Dendritic cell treated with granulocyte-macrophage colony-stimulating factor and Interleukin-4, amounts not matched to agents 40 ng/mL and 50 ng/mL, for 4 days (primary cell): ENCODE measurements at regions not wholly inside any gene's neighbourhood (a gene's known extent, or its start where the extent isn't known, plus 50 kb on each side); places are given as distances from the start of the nearest gene placed in this dataset.
"Not testable (repeated sequence)": the region's sequence is repeated elsewhere in the genome, so short reads cannot be mapped to it uniquely, and the experiment has no call there.

Source experiments
- H3K27ac Mint-ChIP-seq: one replicate; pipeline ENCODE4 v1.8.0; 2022; ENCODE audit warnings: mild to moderate bottlenecking, mixed read lengths
- H3K27me3 Mint-ChIP-seq: one replicate; pipeline ENCODE4 v1.8.0; 2022; ENCODE audit warnings: mild to moderate bottlenecking, mixed read lengths
- H3K36me3 Mint-ChIP-seq: one replicate; pipeline ENCODE4 v1.8.0; 2022; ENCODE audit warnings: low read depth, mixed read lengths
- H3K4me1 Mint-ChIP-seq: one replicate; pipeline ENCODE4 v1.8.0; 2022; ENCODE audit warnings: low read depth, mixed read lengths
- H3K4me3 Mint-ChIP-seq: one replicate; pipeline ENCODE4 v1.8.0; 2022; ENCODE audit warnings: mild to moderate bottlenecking, moderate library complexity, mixed read lengths
- H3K9me3 Mint-ChIP-seq: one replicate; pipeline ENCODE4 v1.8.0; 2022; ENCODE audit warnings: mixed read lengths
- intact Hi-C: fragments of 100-400 bp; cut with micrococcal nuclease; formaldehyde crosslinking; loops from one replicate; pipeline ENCODE4 v1.15.0; 2022

GRCh38 chr12:65664715-65665250 lies 159.5 kb upstream of the HMGA2 start:
- Mint-ChIP-seq H3K27me3 (no peaks in the 10 kb centered on the region), H3K4me3 (no peak overlapping the region), H3K4me1 (no peaks in the 10 kb centered on the region), H3K27ac (no peak overlapping the region), H3K9me3 (no peaks in the 10 kb centered on the region), H3K36me3 (no peaks in the 10 kb centered on the region)
- intact Hi-C loops, result no loop called here

DNA sequence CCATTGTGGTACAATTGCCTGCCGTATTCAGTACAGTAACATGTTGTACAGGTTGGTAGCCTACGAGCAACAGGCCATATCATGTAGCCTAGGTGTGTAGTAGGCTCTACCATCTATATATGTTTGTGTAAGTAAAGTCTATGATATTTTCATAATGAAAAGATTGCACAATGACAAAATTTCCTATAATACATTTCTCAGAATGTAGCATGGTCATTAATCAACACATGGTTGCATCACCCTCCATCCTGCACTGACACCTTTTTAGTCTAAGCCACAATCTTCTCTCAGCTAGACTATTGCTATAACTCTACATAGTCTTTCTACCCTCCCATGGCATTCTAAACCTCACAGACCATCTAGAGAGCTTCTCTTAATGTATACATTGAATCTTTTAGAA lies 158.5 kb upstream of the HMGA2 start:
- H3K27me3 Mint-ChIP-seq, result no peaks in the 10 kb centered on the region
- H3K36me3 Mint-ChIP-seq, result no peaks in the 10 kb centered on the region
- H3K27ac Mint-ChIP-seq, result no peak overlapping the region
- no peak overlapping the region for H3K4me3 Mint-ChIP-seq
- H3K4me1 Mint-ChIP-seq, result no peaks in the 10 kb centered on the region
- H3K9me3 Mint-ChIP-seq, result no peaks in the 10 kb centered on the region
- intact Hi-C loops, result no loop called here

GRCh38 chr12:65666876-65667275 lies 157.4 kb upstream of the HMGA2 start:
- Mint-ChIP-seq H3K4me1 (no peaks in the 10 kb centered on the region), H3K27me3 (no peaks in the 10 kb centered on the region), H3K36me3 (no peaks in the 10 kb centered on the region), H3K9me3 (no peaks in the 10 kb centered on the region), H3K4me3 (no peak overlapping the region), H3K27ac (no peak overlapping the region)
- intact Hi-C loops, result no loop called here

- intact Hi-C loops, result no loop called here
- H3K9me3 Mint-ChIP-seq, result no peaks in the 10 kb centered on the region
- H3K4me3 Mint-ChIP-seq, result no peak overlapping the region
- H3K36me3 Mint-ChIP-seq, result no peaks in the 10 kb centered on the region
- no peaks in the 10 kb centered on the region for H3K4me1 Mint-ChIP-seq
- H3K27me3 Mint-ChIP-seq, result no peaks in the 10 kb centered on the region
- H3K27ac Mint-ChIP-seq, result no peak overlapping the region
Observed at GRCh38 chr12:65667932-65668331, 156.4 kb upstream of the HMGA2 start.

DNA sequence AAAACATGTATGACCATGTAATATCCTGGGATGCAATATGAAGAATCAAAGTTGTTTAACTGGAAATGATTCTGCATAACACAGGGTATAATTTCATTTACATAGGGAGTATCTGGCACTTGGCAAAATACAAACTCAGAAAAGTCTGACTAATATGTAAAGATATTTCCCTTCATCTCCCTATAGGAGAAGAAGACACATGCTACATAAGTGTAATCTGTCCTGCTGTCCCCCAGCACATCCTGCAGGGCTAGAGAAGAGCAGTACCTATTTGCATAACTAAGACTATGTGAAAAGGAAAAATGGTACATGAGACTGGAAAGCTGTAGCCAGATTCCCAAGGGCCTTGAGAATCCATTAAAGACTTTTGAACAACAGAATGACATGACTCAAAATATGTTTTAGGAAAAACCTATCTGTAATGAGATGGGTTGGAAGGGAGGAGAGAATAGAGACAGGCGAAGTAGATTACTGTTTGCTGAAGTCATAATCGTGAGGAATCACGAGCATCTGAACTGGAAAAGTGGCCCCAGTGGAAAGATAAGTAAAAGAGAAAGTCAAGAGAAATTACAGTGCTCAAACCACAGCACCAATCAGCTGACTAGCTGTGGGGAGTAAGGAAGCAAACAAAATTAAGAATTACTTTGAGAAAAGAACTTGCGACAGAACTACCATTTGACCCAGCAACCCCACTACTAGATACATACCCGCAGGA lies 155.1 kb upstream of the HMGA2 start:
- no peaks in the 10 kb centered on the region for H3K4me1 Mint-ChIP-seq
- intact Hi-C loops, result no loop called here
- no peaks in the 10 kb centered on the region for H3K9me3 Mint-ChIP-seq

GRCh38 chr12:65670775-65671174 lies 153.5 kb upstream of the HMGA2 start:
- intact Hi-C loops, result no loop called here
- no peak overlapping the region for H3K27ac Mint-ChIP-seq
- H3K4me1 Mint-ChIP-seq, result no peaks in the 10 kb centered on the region
- H3K36me3 Mint-ChIP-seq, result no peaks in the 10 kb centered on the region
- H3K4me3 Mint-ChIP-seq, result no peak overlapping the region
- no peaks in the 10 kb centered on the region for H3K9me3 Mint-ChIP-seq
- no peaks in the 10 kb centered on the region for H3K27me3 Mint-ChIP-seq

More for the DNA sequence above, 155.1 kb upstream of the HMGA2 start:
- H3K27ac Mint-ChIP-seq, result no peak overlapping the region
- no peaks in the 10 kb centered on the region for H3K27me3 Mint-ChIP-seq
- no peak overlapping the region for H3K4me3 Mint-ChIP-seq
- no peaks in the 10 kb centered on the region for H3K36me3 Mint-ChIP-seq

- Mint-ChIP-seq H3K27ac (no peak overlapping the region), H3K4me1 (no peaks in the 10 kb centered on the region), H3K27me3 (no peaks in the 10 kb centered on the region), H3K9me3 (no peaks in the 10 kb centered on the region), H3K36me3 (no peaks in the 10 kb centered on the region), H3K4me3 (no peak overlapping the region)
- intact Hi-C loops, result no loop called here
Observed at GRCh38 chr12:65672441-65672840, 151.8 kb upstream of the HMGA2 start.

DNA sequence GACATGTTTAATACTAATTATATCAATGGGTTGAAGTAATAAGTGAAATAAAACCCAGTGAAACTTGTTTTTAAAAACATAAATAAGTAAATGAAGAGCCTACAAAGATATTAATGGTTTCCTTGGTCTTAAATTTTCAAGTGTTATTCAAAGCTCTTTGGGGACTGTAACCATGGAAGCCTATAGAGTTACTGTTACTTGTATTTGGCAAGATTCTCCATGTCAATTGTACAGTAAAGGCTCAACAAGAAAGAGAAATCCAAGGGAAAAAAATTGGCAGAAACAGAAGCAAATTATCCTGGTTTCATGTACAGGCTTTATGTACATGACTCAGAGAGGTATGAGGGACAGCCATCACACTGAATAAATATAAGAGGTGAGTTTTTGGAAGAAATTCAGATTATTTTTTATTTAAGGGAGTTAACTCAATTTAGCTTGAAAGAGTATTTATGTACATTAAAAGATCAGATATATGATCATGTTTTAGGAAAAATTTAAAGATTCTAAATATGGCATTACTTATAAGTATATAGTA lies 151.1 kb upstream of the HMGA2 start:
- no peaks in the 10 kb centered on the region for H3K27me3 Mint-ChIP-seq
- no peaks in the 10 kb centered on the region for H3K36me3 Mint-ChIP-seq
- H3K9me3 Mint-ChIP-seq, result no peaks in the 10 kb centered on the region
- no peak overlapping the region for H3K27ac Mint-ChIP-seq
- intact Hi-C loops, result no loop called here
- no peaks in the 10 kb centered on the region for H3K4me1 Mint-ChIP-seq
- no peak overlapping the region for H3K4me3 Mint-ChIP-seq

- intact Hi-C loops, result no loop called here
- no peaks in the 10 kb centered on the region for H3K27me3 Mint-ChIP-seq
- H3K27ac Mint-ChIP-seq, result no peak overlapping the region
- no peaks in the 10 kb centered on the region for H3K9me3 Mint-ChIP-seq
- H3K4me3 Mint-ChIP-seq, result no peak overlapping the region
- no peaks in the 10 kb centered on the region for H3K36me3 Mint-ChIP-seq
- no peaks in the 10 kb centered on the region for H3K4me1 Mint-ChIP-seq
Observed at GRCh38 chr12:65673732-65674131, 150.6 kb upstream of the HMGA2 start.

DNA sequence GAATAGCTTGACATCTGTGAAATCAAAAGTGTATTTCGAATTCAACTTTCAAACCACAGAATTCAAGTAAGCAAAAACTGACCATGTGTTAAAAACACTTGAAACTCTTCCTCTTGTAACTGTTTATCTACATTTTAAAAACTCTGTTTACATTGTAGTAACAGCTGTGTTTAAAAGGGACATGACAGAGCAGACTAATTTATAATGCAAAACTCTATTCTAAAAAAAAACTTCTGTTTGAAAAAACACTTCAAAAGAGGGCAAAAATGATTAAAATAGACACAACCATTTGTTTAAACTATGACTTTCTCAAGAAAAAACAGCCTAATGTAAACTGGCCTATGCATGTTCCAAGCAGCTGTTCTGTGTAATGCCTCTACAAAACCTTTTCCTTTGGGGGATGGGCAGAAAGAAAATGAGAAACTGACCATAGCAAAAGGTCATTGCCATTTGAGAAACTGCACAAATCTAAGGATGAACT lies 149.1 kb upstream of the HMGA2 start:
- H3K9me3 Mint-ChIP-seq, result no peaks in the 10 kb centered on the region
- no peak overlapping the region for H3K4me3 Mint-ChIP-seq
- H3K27me3 Mint-ChIP-seq, result no peaks in the 10 kb centered on the region
- H3K36me3 Mint-ChIP-seq, result no peaks in the 10 kb centered on the region
- no peaks in the 10 kb centered on the region for H3K4me1 Mint-ChIP-seq
- intact Hi-C loops, result no loop called here
- no peak overlapping the region for H3K27ac Mint-ChIP-seq

GRCh38 chr12:65678172-65678571 lies 146.1 kb upstream of the HMGA2 start:
- H3K36me3 Mint-ChIP-seq, H3K4me3 Mint-ChIP-seq, H3K9me3 Mint-ChIP-seq, H3K27ac Mint-ChIP-seq, H3K27me3 Mint-ChIP-seq, H3K4me1 Mint-ChIP-seq, intact Hi-C loops: not testable (repeated sequence)

GRCh38 chr12:65681226-65681625 lies 143.1 kb upstream of the HMGA2 start:
- Mint-ChIP-seq H3K27ac (no peak overlapping the region), H3K4me3 (no peak overlapping the region), H3K27me3 (no peaks in the 10 kb centered on the region), H3K9me3 (no peaks in the 10 kb centered on the region), H3K36me3 (no peaks in the 10 kb centered on the region), H3K4me1 (no peaks in the 10 kb centered on the region)
- intact Hi-C loops, result no loop called here

DNA sequence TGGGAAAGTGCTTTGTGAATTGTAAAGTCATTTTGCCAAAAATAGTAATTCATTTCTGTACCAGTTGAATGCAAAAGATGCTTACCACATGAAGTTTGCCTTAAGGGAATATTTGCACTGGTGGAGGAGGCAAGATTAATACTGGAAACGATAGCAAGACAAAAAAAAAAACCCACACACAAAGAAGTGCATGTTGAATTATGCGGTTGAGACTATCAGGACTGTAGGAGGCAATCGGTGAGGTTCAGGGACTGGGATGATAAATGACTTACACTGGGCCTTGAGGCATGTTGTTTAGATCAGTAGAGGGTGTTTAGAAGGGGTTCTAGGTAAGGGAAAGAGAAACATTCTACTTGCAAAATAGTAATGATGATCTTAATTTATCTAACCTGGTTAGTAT lies 142.2 kb upstream of the HMGA2 start:
- Mint-ChIP-seq H3K36me3 (no peaks in the 10 kb centered on the region), H3K4me3 (no peak overlapping the region), H3K9me3 (no peaks in the 10 kb centered on the region), H3K4me1 (no peaks in the 10 kb centered on the region), H3K27me3 (no peaks in the 10 kb centered on the region), H3K27ac (no peak overlapping the region)
- intact Hi-C loops, result no loop called here

GRCh38 chr12:65684906-65685305 lies 139.4 kb upstream of the HMGA2 start:
- H3K4me1 Mint-ChIP-seq, result no peaks in the 10 kb centered on the region
- intact Hi-C loops, result loop anchor here (5.0 kb wide), 1 partner anchor 373 kb away; no protein-coding TSS in a partner anchor
- no peak overlapping the region for H3K27ac Mint-ChIP-seq
- no peaks in the 10 kb centered on the region for H3K36me3 Mint-ChIP-seq
- no peaks in the 10 kb centered on the region for H3K9me3 Mint-ChIP-seq
- H3K27me3 Mint-ChIP-seq, result no peaks in the 10 kb centered on the region
- no peak overlapping the region for H3K4me3 Mint-ChIP-seq

DNA sequence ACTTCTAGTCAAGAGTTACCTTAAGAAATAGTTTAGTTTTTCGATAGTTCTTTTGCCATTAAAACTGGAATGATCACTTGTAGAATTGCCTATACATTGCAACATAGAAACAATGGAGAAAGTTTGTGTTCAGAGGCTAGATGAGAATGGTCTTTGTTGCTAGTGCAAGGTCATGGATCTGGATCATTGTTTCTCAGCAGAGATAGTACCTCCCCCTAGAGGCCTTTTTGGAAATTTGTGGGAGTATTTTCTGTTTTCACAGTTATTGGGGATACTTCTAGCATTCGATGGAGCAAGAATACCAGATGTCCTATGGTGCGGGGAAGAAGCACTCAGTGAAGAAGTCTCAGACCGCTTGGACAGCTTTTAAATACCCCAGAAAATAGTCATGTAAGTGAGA lies 138.8 kb upstream of the HMGA2 start:
- Mint-ChIP-seq H3K9me3 (no peaks in the 10 kb centered on the region), H3K27ac (no peak overlapping the region), H3K36me3 (no peaks in the 10 kb centered on the region), H3K4me1 (no peaks in the 10 kb centered on the region), H3K4me3 (no peak overlapping the region), H3K27me3 (no peaks in the 10 kb centered on the region)
- intact Hi-C loops, result loop anchor here (5.0 kb wide), 1 partner anchor 373 kb away; no protein-coding TSS in a partner anchor
